GM21825 (cell line): ENCODE measurements at regions not wholly inside any gene's neighbourhood (a gene's known extent, or its start where the extent isn't known, plus 50 kb on each side); places are given as distances from the start of the nearest gene placed in this dataset.
A peak's percentile ranks its signal among the peaks of the same experiment; 100 is the strongest.

Experiments
- ATAC-seq: cut with Tn5 transposase; IDR thresholded peaks from one replicate; pipeline ENCODE4 v1.9.1; 2021; ENCODE audit warnings: mild to moderate bottlenecking, moderate library complexity; ENCODE audit not compliant: unreplicated experiment

- ATAC-seq: no peak
Measured at GRCh38 chr6:118761645-118762044, 110.3 kb upstream of the CEP85L start.

- no peak for ATAC-seq
Measured at GRCh38 chr6:118758946-118759345, 107.6 kb upstream of the CEP85L start.

- ATAC-seq: no peak
Measured at GRCh38 chr6:118755941-118756646, 104.7 kb upstream of the CEP85L start.

GRCh38 chr6:118752803-118753202 lies 101.4 kb upstream of the CEP85L start:
- ATAC-seq: no peak

GRCh38 chr6:118751072-118751471 lies 99.7 kb upstream of the CEP85L start:
- ATAC-seq: no peak

- ATAC-seq: no peak
Measured at GRCh38 chr6:118750143-118750542, 98.8 kb upstream of the CEP85L start.

- no peak for ATAC-seq
Measured at GRCh38 chr6:118748311-118749062, 97.1 kb upstream of the CEP85L start.

- no peak for ATAC-seq
Measured at GRCh38 chr6:118746825-118747174, 95.4 kb upstream of the CEP85L start.

- ATAC-seq: no peak
Measured at GRCh38 chr6:118746145-118746824, 94.9 kb upstream of the CEP85L start.

- ATAC-seq: no peak
Measured at GRCh38 chr6:118745156-118745555, 93.8 kb upstream of the CEP85L start.

GRCh38 chr6:118744261-118744941 lies 93.0 kb upstream of the CEP85L start:
- ATAC-seq: no peak

- no peak for ATAC-seq
Measured at GRCh38 chr6:118743746-118744145, 92.4 kb upstream of the CEP85L start.

- ATAC-seq: no peak
Measured at GRCh38 chr6:118740372-118740771, 89.0 kb upstream of the CEP85L start.

- ATAC-seq: no peak
Measured at GRCh38 chr6:118739696-118740353, 88.4 kb upstream of the CEP85L start.

- ATAC-seq: no peak
Measured at GRCh38 chr6:118736440-118736839, 85.0 kb upstream of the CEP85L start.

- ATAC-seq: no peak
Measured at GRCh38 chr6:118735320-118735719, 83.9 kb upstream of the CEP85L start.

GRCh38 chr6:118725944-118726343 lies 74.6 kb upstream of the CEP85L start:
- no peak for ATAC-seq

- ATAC-seq: peak; percentile 75
Measured at GRCh38 chr6:118724211-118724610, 72.8 kb upstream of the CEP85L start.

- ATAC-seq: no peak
Measured at GRCh38 chr6:118722829-118723813, 71.7 kb upstream of the CEP85L start.

- no peak for ATAC-seq
Measured at GRCh38 chr6:118720125-118720473, 68.7 kb upstream of the CEP85L start.
